GM12872 (cell line): ENCODE measurements at regions not wholly inside any gene's neighbourhood (a gene's known extent, or its start where the extent isn't known, plus 50 kb on each side); places are given as distances from the start of the nearest gene placed in this dataset.

Experiments used
- TF ChIP-seq, protein P1 (sequence below): IDR thresholded peaks from 3 replicates; pipeline ENCODE4 v1.5.1; 2011; ENCODE audit warnings: low read depth, mild to moderate bottlenecking, low read length, moderate library complexity; ENCODE audit not compliant: insufficient read depth

DNA sequence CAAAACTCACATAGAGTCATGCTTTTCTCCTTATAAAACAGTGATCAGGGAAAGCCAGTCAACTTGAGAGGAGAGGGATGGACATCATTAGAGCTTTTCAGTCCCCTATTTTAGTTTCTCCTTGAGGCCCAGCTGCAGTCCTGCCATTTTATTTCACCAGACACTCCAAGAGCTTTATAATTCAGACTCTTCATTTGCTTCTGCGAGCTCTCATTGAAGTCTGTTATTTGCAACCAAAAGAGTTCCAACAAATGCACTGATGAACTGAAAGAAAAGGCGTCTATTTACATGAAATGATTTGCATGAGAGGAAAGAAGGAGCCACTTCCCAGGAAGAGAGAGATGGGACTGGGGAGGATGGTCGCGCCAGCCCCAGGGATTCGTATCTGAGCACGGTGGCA lies 86.8 kb downstream of the NDUFA12 start:
- TF ChIP-seq, protein P1, sequence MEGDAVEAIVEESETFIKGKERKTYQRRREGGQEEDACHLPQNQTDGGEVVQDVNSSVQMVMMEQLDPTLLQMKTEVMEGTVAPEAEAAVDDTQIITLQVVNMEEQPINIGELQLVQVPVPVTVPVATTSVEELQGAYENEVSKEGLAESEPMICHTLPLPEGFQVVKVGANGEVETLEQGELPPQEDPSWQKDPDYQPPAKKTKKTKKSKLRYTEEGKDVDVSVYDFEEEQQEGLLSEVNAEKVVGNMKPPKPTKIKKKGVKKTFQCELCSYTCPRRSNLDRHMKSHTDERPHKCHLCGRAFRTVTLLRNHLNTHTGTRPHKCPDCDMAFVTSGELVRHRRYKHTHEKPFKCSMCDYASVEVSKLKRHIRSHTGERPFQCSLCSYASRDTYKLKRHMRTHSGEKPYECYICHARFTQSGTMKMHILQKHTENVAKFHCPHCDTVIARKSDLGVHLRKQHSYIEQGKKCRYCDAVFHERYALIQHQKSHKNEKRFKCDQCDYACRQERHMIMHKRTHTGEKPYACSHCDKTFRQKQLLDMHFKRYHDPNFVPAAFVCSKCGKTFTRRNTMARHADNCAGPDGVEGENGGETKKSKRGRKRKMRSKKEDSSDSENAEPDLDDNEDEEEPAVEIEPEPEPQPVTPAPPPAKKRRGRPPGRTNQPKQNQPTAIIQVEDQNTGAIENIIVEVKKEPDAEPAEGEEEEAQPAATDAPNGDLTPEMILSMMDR, result no peak

DNA sequence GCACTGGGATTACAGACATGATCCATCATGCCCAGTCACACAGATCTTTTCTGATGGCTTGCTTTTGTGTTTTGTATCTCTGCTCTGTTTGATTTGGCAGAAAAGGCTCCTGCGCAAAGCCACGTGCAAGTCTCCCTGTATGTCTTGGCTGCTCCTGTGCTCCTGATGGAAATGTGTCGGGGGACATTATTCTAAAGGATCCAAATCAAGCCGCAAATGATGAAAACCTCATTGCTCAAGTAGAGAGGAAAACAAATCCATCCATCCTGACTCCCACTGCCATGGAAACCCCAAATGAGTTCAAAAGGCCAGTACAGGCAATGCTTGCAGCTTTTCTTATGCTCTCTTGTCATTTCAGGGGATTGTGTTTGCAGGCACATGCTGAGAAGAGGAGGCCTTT lies 93.8 kb downstream of the NDUFA12 start:
- TF ChIP-seq, protein P1, result no peak

DNA sequence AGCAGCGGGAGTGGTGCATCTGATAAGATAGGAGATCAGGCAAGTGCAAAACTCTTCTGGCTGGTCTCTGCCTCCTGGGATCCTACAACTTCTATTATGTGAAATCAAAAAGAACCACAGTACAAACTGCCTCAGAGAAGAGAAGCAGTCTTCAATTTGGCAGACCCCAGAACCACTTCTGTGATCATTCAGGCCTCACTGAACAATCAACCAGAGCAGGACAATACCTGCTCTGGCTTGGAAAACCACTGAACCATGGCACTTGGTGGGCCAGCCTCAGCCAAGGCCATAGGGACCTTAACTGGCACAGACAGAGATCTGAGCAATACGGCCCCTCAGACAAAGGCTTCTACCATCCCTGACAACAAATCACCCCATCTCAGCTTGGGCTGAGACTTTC lies 103.0 kb downstream of the NDUFA12 start:
- TF ChIP-seq, protein P1, result no peak

DNA sequence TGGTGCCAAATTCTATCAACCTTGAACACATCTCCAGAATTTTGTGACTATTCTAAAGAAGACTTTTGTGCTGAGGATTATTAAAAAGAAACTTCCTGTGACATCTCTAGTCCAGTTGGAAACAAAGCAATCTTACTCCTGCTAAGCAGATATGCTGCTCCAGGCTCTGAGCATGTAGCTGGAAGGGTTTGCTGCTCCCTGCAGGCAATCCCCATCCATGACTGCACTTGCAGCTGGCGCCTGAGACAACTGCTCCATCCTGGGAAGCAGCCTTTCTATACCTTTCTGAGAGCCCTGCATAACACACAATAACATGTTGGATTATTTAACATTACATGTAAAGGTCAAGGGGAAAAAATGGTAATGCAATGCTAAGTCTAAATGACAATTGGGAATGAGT lies 105.1 kb downstream of the NDUFA12 start:
- TF ChIP-seq, protein P1, result peak; percentile 22; the same call in 1 of the 3 replicates

DNA sequence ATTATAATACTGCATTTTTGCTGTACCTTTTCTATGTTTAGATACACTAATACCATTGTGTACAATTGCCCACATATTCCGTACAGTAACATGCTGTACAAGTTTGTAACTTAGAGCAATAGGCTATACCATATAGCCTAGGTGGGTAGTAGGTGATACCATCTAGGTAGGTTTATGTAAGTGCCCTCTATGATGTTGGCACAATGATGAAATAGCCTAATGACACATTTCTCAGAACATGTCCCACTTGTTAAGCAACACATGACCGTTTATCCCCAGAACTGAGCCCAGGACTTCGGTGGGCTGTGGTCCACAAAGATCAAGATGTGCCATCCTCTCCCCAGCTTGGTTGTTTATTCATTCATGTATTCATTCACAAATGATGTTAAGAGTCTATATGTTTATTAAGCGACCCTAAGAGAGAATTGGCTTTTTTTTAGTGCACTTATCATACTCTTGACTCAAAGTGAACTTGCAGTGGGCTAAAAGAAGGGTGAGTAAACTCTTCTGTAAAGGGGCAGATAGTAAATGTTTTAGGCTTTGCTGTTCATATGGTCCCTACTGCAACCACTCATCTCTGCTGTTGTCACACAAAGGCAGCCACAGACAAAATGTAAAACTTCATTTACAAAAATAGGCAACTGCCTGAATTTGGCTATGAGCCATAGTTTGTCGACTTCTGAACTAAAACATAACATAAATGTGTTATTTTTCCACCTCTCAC lies 110.8 kb downstream of the NDUFA12 start:
- TF ChIP-seq, protein P1, result no peak

DNA sequence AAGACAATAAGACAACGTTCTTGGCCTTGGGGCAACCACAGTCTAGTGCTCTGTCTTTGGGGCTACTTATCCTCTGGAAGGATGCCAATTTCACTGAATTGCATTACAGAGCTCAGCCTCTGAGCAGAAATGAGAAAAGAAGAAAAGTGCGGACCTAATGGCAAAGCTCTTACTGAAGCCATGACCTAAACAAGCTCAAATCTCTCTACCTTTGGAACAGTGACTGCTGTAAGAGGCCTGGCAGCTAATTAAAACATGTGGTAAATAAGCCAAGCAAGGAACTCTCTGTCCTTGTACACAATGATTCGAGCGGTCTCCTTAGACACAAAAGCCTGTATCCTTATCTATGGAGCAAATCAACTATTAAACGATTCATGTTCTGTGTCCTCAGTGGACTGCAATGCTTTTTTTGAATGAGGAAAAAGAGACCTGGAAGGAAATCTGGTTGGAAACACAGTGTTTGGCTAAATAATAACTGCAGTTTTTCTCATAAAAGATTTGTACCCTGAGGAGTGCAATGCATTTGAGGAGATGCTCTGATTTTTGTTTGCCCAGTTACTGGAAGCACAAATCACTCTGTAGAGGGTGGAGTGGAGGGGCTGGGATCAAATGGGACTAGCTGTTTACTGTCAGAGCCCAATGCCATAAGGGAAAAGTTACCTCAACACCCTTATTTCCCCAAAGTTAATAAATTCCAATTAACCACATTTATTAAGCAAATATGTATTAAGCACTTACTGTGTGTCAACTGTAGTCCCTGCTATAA lies 113.9 kb downstream of the NDUFA12 start:
- TF ChIP-seq, protein P1, result no peak

DNA sequence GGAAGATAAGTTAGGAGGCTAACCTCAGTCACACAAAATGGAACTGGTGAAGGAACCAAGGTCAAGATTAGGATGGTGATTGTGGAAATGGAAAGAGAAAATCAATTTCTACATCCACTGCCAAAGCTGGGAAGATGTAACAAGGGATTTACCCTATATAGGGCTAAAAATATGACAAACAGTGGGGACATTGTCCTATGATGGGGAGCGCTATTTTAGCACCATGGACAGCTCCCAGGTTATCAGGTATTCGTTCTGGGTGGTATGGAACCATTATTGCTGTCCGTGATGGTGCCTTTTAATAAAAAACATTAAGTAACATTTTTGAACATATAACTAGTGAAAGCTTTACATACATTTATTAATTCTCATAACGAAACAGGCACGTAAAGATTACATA lies 124.0 kb downstream of the NDUFA12 start:
- TF ChIP-seq, protein P1, result no peak
